Lung (tissue), 11 donors: ENCODE measurements at regions not wholly inside any gene's neighbourhood (a gene's known extent, or its start where the extent isn't known, plus 50 kb on each side); places are given as distances from the start of the nearest gene placed in this dataset.

Experiments
- ATAC-seq: fragments of 200-7000 bp; cut with Tn5 transposase; one replicate; pipeline ENCODE4 v1.9.1; 2020; ENCODE audit warnings: moderate number of reproducible peaks; ENCODE audit not compliant: insufficient read depth, low FRiP score
- DNase-seq, 3 donors: peaks; one replicate each; pipeline ENCODE4 v3.0.0-alpha.2; 2013 to 2017
- H3K27ac ChIP-seq, 2 donors: one replicate each; pipeline ENCODE4 v1.5.1; 2013; ENCODE audit warnings: mild to moderate bottlenecking in 2 of 2, moderate library complexity in 2 of 2, control low read depth in 1 of 2, inconsistent platforms in 1 of 2, low read depth in 1 of 2, low read length in 1 of 2
- H3K27me3 ChIP-seq, 3 donors: one replicate each; pipeline ENCODE4 v1.5.1; 2013; ENCODE audit warnings: low read length in 2 of 3; ENCODE audit not compliant: control insufficient read depth in 3 of 3, insufficient read depth in 3 of 3
- H3K36me3 ChIP-seq, 4 donors: one replicate each; pipeline ENCODE4 v1.5.1; 2013; ENCODE audit warnings: low read length in 4 of 4, mild to moderate bottlenecking in 1 of 4, moderate library complexity in 1 of 4; ENCODE audit not compliant: control insufficient read depth in 4 of 4, insufficient read depth in 4 of 4
- H3K4me1 ChIP-seq, 5 donors: one replicate each; pipeline ENCODE4 v1.5.1; 2013; ENCODE audit warnings: low read length in 5 of 5, mild to moderate bottlenecking in 2 of 5, moderate library complexity in 1 of 5; ENCODE audit not compliant: control insufficient read depth in 5 of 5, insufficient read depth in 5 of 5
- H3K4me3 ChIP-seq: one replicate; pipeline ENCODE4 v1.5.1; 2013; ENCODE audit warnings: mild to moderate bottlenecking, control low read depth, moderate library complexity
- H3K9ac ChIP-seq, 2 donors: one replicate each; pipeline ENCODE4 v1.5.1; 2013; ENCODE audit warnings: low read length in 2 of 2, control low read depth in 1 of 2; ENCODE audit not compliant: insufficient read depth in 1 of 2
- H3K9me3 ChIP-seq, 4 donors: one replicate each; pipeline ENCODE4 v1.5.1; 2013; ENCODE audit warnings: low read length in 3 of 4, mild to moderate bottlenecking in 1 of 4, moderate library complexity in 1 of 4; ENCODE audit not compliant: control insufficient read depth in 4 of 4, insufficient read depth in 3 of 4
- WGBS, 2 donors: extraction: QIAGEN DNeasy Blood & Tissue Kit; methylation state at CpG; one replicate each; pipeline ENCODE4 v1.1.7; 2013; 5-methylcytosine and 5-hydroxymethylcytosine counted together
- TF ChIP-seq, protein P1 (sequence below): IDR thresholded peaks from 2 replicates; pipeline ENCODE4 v1.5.1; 2012; ENCODE audit warnings: mild to moderate bottlenecking; ENCODE audit errors: control extremely low read depth, extremely low read depth
- donor health status: control.
- donor health status: control.
- donor health status: Bipolar disorder and iron deficiency.
- donor health status: healthy.
- donor health status: DM: yes; HTN: yes; CAD: no.

DNA sequence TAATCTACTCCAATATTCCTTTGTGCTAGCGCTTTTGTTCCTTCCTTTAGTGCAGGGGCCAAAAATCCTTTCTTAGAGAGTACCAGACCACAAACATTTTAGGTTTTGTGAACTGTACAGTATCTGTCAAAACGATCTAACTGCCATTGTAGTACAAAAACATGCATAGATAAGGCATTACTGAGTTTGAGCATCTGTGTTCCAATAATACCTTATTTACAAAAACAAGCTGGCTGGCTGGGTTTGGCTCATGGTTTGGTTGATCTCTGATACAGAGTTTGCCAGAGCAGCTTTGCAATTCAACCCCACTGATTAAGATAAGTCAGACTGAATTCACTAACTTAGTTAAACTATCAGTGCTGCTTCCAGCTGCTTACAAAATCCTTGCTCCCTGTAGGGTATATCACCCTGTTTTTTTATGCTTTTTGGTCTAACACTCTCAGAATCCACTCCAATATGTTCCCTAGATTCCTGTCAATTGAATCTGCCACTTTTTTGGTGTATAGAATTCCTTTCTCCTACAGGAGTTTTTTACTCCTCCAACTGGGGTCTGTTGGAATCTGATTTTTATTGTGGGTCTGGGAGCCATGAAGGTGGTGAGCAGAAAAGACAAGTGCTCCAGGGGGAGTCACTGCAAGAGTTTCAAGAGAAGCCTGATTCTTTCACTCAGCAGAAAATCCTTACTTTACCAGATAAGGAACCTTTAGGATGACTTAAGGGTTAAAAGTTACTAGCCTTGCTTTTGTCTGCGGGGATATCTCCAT lies 1399.4 kb downstream of the EFNB2 start:
- no peaks in the 10 kb centered on the region for H3K9me3 ChIP-seq
- H3K9ac ChIP-seq: no peak overlapping the region
- DNase-seq (peak in 2 of 3 donors; percentile 11 to 15), ATAC-seq (no peak)
- H3K4me3 ChIP-seq: no peak overlapping the region
- H3K36me3 ChIP-seq: no peaks in the 10 kb centered on the region
- no peaks in the 10 kb centered on the region for H3K27me3 ChIP-seq
- WGBS, 2 donors: 66 to 68% methylated on average over 3 of the region's 3 CpGs
- peaks cover 0 to 12% (median 0%) of the 10 kb centered on the region in 5 donors for H3K4me1 ChIP-seq
- H3K27ac ChIP-seq: no peak overlapping the region
- TF ChIP-seq, protein P1, sequence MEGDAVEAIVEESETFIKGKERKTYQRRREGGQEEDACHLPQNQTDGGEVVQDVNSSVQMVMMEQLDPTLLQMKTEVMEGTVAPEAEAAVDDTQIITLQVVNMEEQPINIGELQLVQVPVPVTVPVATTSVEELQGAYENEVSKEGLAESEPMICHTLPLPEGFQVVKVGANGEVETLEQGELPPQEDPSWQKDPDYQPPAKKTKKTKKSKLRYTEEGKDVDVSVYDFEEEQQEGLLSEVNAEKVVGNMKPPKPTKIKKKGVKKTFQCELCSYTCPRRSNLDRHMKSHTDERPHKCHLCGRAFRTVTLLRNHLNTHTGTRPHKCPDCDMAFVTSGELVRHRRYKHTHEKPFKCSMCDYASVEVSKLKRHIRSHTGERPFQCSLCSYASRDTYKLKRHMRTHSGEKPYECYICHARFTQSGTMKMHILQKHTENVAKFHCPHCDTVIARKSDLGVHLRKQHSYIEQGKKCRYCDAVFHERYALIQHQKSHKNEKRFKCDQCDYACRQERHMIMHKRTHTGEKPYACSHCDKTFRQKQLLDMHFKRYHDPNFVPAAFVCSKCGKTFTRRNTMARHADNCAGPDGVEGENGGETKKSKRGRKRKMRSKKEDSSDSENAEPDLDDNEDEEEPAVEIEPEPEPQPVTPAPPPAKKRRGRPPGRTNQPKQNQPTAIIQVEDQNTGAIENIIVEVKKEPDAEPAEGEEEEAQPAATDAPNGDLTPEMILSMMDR: no peak

DNA sequence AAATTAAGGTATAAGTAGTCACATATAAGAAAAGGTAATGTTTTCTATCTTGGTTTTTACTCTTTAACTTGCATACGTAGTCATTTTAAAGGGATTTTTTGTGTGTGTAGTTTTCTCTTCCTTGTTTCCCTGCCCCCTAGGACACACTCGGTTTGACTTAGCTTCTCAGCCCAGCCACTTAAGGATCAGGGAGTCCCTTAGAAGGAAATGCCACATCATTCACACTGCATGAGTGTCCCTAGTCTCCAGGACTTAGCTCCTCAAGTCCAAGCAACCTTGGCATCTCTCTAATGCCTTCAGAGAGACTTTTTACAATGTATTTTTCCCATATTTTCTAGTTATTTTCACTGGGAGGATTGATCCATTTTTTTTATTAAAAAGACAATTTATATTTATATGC lies 1407.7 kb downstream of the EFNB2 start:
- WGBS, 2 donors: 63 to 82% methylated on average over 2 of the region's 2 CpGs

DNA sequence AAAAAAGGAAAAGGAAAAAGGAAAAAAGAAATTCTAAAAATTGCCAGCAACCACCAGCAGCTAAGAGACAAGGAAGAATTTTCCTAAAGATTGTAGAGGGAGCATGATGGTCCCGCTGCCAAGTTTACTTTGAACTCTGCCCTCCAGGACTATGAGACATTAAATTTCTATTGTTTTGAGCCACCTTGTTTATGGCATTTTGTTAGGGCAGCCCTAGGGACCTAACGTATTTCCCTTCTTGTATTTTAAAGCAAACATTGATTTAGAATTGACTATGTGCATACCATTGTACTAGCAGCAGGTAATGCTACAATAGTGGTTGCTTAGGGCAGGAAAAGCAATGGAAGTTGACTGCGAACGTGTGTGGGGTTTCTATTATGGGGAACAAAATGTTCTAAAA lies 1414.2 kb downstream of the EFNB2 start:
- no peaks in the 10 kb centered on the region for H3K27me3 ChIP-seq
- no peak overlapping the region for H3K9ac ChIP-seq
- H3K4me1 ChIP-seq: peaks cover 0 to 3% (median 0%) of the 10 kb centered on the region in 5 donors
- ATAC-seq (no peak), DNase-seq (peak in 1 of 3 donors; percentile 17)
- no peaks in the 10 kb centered on the region for H3K9me3 ChIP-seq
- TF ChIP-seq, protein P1: no peak
- H3K36me3 ChIP-seq: no peaks in the 10 kb centered on the region
- 60 to 61% methylated on average over 4 of the region's 4 CpGs for WGBS, 2 donors
- H3K4me3 ChIP-seq: no peak overlapping the region
- no peak overlapping the region for H3K27ac ChIP-seq

More for the DNA sequence above, 1407.7 kb downstream of the EFNB2 start:
- Histone ChIP-seq H3K27me3 (no peaks in the 10 kb centered on the region), H3K36me3 (no peaks in the 10 kb centered on the region), H3K4me1 (no peaks in the 10 kb centered on the region), H3K27ac (no peak overlapping the region), H3K9ac (no peak overlapping the region), H3K9me3 (no peaks in the 10 kb centered on the region), H3K4me3 (no peak overlapping the region)
- peak in 2 of 3 donors; percentile 9 to 51 for DNase-seq
- TF ChIP-seq, protein P1: no peak
- ATAC-seq: no peak
